ENCODE measurements at regions not wholly inside any gene's neighbourhood (a gene's known extent, or its start where the extent isn't known, plus 50 kb on each side); places are given as distances from the start of the nearest gene placed in this dataset.
A peak's percentile ranks its signal among the peaks of the same experiment; 100 is the strongest.
"Not testable (repeated sequence)": the region's sequence is repeated elsewhere in the genome, so short reads cannot be mapped to it uniquely, and the experiment has no call there.

GRCh38 chr11:93059117-93059957 lies 89.9 kb downstream of the MTNR1B start:
- no peak for TF ChIP-seq CTCF (IDR thresholded peaks at IDR 0.05; ENCODE audit: low read depth, low read length, missing control alignments)
- in situ Hi-C loops (cut with HindIII; ENCODE audit: low sequenced_read_pairs): no loop called here
- H3K4me3 ChIP-seq (ENCODE audit: low read depth, low read length): no peak overlapping the region
- peak; percentile 82 for DNase-seq (ENCODE audit: low read depth)

GRCh38 chr11:93063086-93063485 lies 93.6 kb downstream of the MTNR1B start:
- H3K4me3 ChIP-seq (ENCODE audit: low read depth, low read length): no peak overlapping the region
- no peak for TF ChIP-seq CTCF (IDR thresholded peaks at IDR 0.05; ENCODE audit: low read depth, low read length, missing control alignments)
- DNase-seq (ENCODE audit: low read depth): no peak
- in situ Hi-C loops (cut with HindIII; ENCODE audit: low sequenced_read_pairs): no loop called here

GRCh38 chr11:93065074-93065674 lies 95.7 kb downstream of the MTNR1B start:
- peak; percentile 12 for TF ChIP-seq CTCF (IDR thresholded peaks at IDR 0.05; ENCODE audit: low read depth, low read length, missing control alignments)
- H3K4me3 ChIP-seq (ENCODE audit: low read depth, low read length); in situ Hi-C loops (cut with HindIII; ENCODE audit: low sequenced_read_pairs); DNase-seq (ENCODE audit: low read depth): not testable (repeated sequence)

- H3K4me3 ChIP-seq (ENCODE audit: low read depth, low read length): no peak overlapping the region
- DNase-seq (ENCODE audit: low read depth): no peak
- no peak for TF ChIP-seq CTCF (IDR thresholded peaks at IDR 0.05; ENCODE audit: low read depth, low read length, missing control alignments)
- in situ Hi-C loops (cut with HindIII; ENCODE audit: low sequenced_read_pairs): no loop called here
These were observed 98.5 kb downstream of the MTNR1B start for GRCh38 chr11:93067881-93068390.

GRCh38 chr11:93072229-93072914 lies 102.9 kb downstream of the MTNR1B start:
- TF ChIP-seq CTCF (IDR thresholded peaks at IDR 0.05; ENCODE audit: low read depth, low read length, missing control alignments): no peak
- no peak overlapping the region for H3K4me3 ChIP-seq (ENCODE audit: low read depth, low read length)
- in situ Hi-C loops (cut with HindIII; ENCODE audit: low sequenced_read_pairs): no loop called here
- DNase-seq (ENCODE audit: low read depth): no peak

- no peak for TF ChIP-seq CTCF (IDR thresholded peaks at IDR 0.05; ENCODE audit: low read depth, low read length, missing control alignments)
- in situ Hi-C loops (cut with HindIII; ENCODE audit: low sequenced_read_pairs): no loop called here
- DNase-seq (ENCODE audit: low read depth): no peak
- no peak overlapping the region for H3K4me3 ChIP-seq (ENCODE audit: low read depth, low read length)
These were observed 103.6 kb downstream of the MTNR1B start for GRCh38 chr11:93073026-93073425.

Measured in astrocyte of the cerebellum (primary cell).